ENCODE measurements at regions not wholly inside any gene's neighbourhood (a gene's known extent, or its start where the extent isn't known, plus 50 kb on each side); places are given as distances from the start of the nearest gene placed in this dataset.
"Not testable (repeated sequence)": the region's sequence is repeated elsewhere in the genome, so short reads cannot be mapped to it uniquely, and the experiment has no call there.

DNA sequence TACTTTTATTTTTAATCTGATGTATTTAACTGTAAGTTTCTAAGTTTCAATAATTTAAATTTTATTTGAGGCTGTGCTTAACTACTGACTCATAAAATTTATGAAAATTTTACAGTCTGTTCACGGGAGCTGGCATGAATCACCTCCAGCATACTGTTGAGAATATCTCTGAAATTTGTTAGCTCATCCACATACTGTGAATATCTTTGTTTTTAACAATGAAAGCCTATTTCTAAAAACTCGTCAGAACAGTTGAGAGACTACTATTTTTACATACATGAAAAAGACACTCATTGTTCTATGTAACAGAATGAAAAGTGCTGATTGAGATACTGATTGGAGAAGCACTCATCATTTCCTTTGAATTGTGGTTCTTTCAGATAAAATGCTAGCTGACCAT, 749.3 kb downstream of the TENT5A start:
- peak; percentile 60 for DNase-seq (ENCODE audit: low read depth)

GRCh38 chr6:81002126-81002525, 750.4 kb downstream of the TENT5A start:
- peak; percentile 47 for DNase-seq (ENCODE audit: low read depth)

GRCh38 chr6:80991316-80991715, 761.2 kb downstream of the TENT5A start:
- DNase-seq (ENCODE audit: low read depth): no peak

GRCh38 chr6:80988892-80989291, 763.6 kb downstream of the TENT5A start:
- DNase-seq (ENCODE audit: low read depth): no peak

DNA sequence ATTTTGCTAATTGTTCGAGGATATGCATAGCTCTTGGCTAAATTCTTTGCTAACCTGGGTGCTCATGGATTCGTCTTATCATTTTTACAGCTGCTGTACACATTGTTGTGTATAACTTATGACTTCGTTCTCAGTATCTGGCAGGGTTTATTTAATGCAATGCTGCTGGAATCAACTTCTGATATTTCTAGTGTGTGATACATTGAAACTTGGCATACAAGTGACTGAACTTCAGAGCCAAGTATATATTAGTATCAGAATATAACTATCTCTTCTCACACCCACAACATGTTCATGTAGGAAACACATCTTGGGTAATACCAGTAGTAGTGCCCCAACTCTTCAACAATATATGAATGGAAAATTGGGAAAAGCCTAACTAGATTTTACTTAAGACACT, 764.2 kb downstream of the TENT5A start:
- no peak for DNase-seq (ENCODE audit: low read depth)

DNA sequence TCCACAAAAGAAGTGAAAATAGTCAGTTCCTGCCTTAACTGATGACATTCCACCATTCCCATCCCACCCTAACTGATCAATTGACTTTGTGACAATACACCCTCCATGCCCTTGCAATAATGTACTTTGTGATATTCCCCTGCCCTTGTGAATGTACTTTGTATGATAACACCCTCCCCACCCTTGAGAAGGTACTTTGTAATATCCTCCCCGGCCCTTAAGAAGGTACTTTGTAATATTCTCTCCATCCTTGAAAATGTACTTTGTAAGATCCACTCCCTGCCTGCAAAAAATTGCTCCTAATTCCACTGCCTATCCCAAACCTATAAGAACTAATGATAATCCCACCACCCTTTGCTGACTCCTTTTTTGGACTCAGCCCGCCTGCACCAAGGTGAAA, 771.3 kb downstream of the TENT5A start:
- not testable (repeated sequence) for DNase-seq (ENCODE audit: low read depth)

GRCh38 chr6:80976336-80976735, 776.1 kb downstream of the TENT5A start:
- no peak for DNase-seq (ENCODE audit: low read depth)

DNA sequence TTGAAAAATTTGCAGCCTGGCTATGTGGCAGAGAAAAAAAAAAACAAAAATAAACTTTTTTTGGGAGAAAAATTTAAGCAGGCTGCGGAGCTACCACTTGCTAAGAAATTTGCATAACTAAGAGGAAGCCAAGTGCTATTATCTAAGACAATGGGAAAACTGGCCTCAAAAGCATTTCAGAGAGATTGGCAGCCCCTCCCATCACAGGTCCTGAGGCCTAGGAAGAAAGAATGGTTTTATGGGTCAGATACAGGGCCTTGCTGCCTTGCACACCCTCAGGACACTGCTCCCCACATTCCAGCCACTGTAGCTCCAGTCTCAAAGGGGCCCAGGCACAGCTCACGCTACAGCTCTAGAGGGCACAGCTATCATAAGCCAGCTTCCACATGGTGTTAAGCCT, 777.9 kb downstream of the TENT5A start:
- no peak for DNase-seq (ENCODE audit: low read depth)

DNA sequence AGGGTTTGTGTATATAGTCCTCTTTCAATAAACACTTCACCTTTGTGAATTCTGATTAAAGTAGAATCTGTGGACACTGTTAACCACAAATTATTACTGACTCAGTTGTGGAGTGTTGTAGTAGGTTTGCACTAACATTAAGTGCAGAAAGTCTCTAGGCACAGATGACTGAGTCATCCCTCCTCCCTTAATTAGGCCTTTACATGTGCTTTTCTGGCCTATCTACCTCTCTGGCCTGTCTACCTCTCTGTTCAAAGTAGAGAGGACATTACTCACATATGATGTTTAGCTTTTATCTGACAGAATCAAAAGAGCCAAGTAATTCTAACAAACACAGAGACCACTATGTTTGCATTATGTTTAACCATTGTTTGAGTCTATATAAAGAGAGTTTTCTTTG, 783.0 kb downstream of the TENT5A start:
- DNase-seq (ENCODE audit: low read depth): peak; percentile 20

DNA sequence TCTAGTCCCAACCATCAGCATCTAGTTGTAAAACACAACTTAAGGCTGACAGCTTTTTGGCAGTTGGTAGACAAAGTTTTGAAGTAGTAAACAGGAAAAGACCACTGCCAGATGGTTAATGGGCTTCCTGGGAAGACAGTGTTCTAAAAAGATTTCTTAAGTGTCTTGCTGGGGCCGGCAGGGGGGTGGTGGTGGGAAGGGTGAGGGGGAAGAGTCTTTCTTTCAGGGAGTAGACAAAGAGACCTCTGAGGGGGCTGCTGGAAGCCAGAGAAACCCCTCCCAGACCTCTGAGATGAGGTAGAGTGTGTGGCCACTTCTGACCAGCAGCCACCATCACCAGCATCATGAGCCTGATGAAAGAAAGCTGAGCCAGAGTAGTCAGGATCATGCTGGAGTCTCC, 784.9 kb downstream of the TENT5A start:
- DNase-seq (ENCODE audit: low read depth): no peak

- no peak for DNase-seq (ENCODE audit: low read depth)
Observed at GRCh38 chr6:80962382-80962781, 790.1 kb downstream of the TENT5A start.

DNA sequence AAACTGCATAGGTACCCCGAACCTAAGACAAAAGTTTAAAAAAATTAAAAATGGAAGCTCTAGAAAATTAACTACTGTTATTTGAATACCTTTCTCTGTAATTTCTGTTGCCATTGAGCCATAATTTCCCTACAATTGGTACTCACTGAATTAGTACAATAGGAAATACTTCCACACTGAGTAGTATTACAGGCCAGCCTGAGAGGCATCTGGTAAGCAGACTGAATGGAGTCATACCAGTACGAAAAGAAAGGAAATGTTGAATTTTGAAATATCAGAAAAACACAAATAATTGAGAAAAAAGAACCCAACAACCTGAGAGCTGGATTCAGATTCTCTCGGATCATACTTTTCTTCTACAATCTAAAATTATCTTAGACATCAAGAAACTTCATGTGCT, 791.3 kb downstream of the TENT5A start:
- no peak for DNase-seq (ENCODE audit: low read depth)

DNA sequence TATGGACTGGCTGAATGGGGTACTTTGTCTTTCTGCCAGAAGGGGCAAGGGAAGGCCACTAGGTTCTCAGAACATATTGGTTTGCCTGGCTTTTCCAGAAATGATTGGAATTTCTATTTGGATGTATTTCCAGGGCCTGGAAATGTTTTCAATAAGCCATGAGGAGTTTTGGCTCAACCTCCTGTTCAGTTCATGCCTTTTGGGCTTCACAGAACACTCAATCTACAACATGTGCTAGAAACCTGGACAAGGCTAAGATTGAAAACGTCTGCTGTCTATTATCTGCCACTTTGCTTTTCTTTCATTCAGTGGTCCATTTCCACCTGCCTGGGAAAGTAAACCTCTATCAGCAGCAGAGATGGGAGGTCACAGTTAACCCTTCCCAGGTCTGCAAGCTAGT, 793.4 kb downstream of the TENT5A start:
- no peak for DNase-seq (ENCODE audit: low read depth)

DNA sequence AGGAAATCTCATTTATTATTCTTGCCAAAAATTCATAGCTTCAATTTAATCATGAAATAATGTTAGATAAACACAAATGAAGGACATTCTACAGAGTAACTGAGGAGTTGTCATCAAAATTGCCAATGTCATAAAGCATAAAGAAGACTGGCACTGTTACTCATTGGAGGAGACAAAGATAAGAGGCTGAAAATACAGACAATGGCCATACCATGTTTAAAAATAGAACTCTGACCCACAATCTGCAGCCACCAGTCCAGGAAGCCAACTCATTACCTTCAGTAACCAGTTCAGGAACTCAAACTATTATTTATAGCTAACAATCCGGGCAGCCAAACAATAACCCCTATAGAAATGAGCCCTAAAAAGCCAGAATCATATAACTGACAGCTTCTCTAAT, 795.6 kb downstream of the TENT5A start:
- no peak for DNase-seq (ENCODE audit: low read depth)

DNA sequence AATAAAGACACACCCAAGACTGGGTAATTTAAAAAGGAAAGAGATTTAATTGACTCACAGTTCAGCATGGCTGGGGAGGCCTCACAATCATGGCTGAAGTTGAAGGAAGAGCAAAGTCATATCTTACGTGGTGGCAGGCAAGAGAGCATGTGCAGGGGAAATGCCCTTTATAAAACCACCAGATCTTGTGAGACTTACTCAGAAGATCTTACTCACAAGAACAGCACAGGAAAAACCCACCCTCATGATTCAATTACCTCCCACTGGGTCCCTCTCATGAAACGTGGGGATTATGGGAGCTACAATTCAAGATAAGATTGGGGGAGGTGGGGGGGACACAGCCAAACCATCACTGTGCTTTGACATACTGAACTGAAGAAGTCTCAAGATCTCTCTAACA, 800.0 kb downstream of the TENT5A start:
- peak; percentile 27 for DNase-seq (ENCODE audit: low read depth)

DNA sequence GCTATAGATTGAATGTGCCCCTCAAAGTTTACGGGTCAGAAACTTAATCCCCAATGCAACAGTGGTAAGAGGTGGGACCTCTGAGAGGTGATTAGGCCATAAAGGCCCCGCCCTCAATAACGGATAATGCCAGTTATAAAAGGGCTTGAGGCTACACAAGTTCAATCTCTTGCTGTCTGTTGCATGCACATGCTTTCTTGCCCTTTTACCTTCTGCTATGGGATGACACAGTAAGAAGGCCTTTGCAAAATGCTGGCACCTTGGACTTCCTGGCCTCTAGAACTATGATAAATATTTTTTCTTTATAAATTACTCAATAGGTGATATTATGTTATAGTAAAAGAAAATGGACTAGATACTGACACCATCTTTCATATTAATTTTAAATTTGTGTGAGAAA, 806.1 kb downstream of the TENT5A start:
- DNase-seq (ENCODE audit: low read depth): no peak

DNA sequence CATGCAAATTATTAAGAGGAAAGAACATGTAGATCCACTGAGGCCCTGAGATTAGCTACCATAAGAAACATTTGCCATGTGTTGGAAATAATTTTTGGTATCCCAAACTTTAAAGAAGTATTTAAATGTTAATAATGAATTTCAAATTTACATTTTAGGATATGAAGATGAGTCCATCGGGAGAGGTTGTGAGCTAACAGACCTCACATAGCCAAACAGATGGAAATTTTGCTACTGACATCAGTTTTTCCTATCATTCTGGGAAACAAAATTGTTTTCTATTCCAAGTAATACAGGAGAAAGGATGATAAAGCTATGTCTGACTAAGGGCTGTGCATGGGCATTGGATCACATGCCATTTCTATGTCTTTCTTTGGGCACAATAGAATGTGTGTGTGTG, 809.6 kb downstream of the TENT5A start:
- no peak for DNase-seq (ENCODE audit: low read depth)

GRCh38 chr6:80940976-80941375, 811.5 kb downstream of the TENT5A start:
- peak; percentile 12 for DNase-seq (ENCODE audit: low read depth)

- DNase-seq (ENCODE audit: low read depth): no peak
Observed at GRCh38 chr6:80940571-80940970, 811.9 kb downstream of the TENT5A start.

GRCh38 chr6:80939898-80940297, 812.6 kb downstream of the TENT5A start:
- peak; percentile 1 for DNase-seq (ENCODE audit: low read depth)

GRCh38 chr6:80939480-80939879, 813.0 kb downstream of the TENT5A start:
- DNase-seq (ENCODE audit: low read depth): no peak

GRCh38 chr6:80938131-80938530, 814.4 kb downstream of the TENT5A start:
- DNase-seq (ENCODE audit: low read depth): no peak

GRCh38 chr6:80932359-80932758, 820.1 kb downstream of the TENT5A start:
- peak; percentile 49 for DNase-seq (ENCODE audit: low read depth)

DNA sequence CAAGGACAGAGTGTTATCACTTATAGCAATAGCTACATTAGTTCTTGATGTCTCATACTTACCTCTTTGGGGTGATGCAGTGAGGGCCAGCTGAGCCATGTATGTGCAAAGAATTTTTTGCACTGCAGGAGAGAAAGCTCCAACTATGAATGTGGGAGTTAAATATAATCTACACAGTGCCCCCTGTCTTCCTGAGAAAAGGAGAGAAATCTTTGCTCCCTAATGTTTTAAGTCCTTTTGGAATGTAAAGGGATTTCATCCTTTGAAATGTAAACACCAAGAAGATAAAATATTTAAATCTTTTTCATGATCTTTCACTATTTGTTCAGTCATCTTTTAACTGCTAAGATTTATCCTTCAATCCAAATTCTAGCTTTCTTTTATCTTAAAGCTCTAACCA, 822.1 kb downstream of the TENT5A start:
- peak; percentile 0 for DNase-seq (ENCODE audit: low read depth)

DNA sequence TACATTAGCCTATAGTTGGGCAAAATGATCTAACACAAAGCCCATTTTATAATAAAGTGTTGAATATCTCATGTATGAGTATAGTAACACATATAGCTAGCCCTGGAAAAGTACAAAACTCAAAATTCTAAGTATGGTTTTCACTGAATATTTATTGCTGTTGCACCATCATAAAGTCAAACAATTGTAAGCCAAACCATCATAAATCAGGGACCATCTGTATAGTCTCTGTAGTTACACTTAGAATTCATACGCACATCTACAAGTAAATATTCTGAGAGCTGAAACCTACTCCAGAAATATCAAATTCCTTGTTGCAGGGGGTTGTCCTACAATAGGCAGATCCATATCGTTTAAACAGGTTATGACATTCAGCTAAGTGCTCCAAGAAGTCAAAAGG, 817.3 kb downstream of the BCKDHB start:
- peak; percentile 1 for DNase-seq (ENCODE audit: low read depth)

Measured in amniotic epithelial cell (primary cell).